Pulmonary artery endothelial cell (primary cell): ENCODE measurements at regions not wholly inside any gene's neighbourhood (a gene's known extent, or its start where the extent isn't known, plus 50 kb on each side); places are given as distances from the start of the nearest gene placed in this dataset.

Experiments used
- DNase-seq: peaks from one replicate; pipeline ENCODE4 v3.0.0-alpha.2; 2011; ENCODE audit warnings: low read depth, low spot score

GRCh38 chr2:220410296-220410695 lies 782.9 kb downstream of the SLC4A3 start:
- DNase-seq = no peak

- no peak for DNase-seq
These were observed 790.1 kb downstream of the SLC4A3 start for GRCh38 chr2:220417503-220417902.

DNA sequence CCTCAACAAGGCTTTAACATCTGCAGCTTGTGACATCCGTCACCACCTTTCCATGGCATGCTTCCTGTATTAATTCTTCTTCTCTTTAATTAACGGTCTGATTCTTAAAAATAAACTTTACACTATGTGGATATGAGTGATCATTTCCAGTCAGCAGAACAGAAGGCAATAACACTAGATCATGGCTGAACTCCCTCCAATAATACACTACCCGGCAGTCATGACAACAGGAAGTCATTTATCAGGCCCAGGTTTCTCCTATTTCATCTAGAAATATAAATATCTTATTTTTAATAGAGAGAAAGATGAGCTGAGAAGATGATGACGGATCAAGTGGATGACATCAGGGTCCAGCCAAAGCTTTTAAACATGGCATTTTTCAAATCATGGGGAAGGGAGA lies 792.2 kb downstream of the SLC4A3 start:
- DNase-seq = no peak

- DNase-seq = no peak
These were observed 793.4 kb downstream of the SLC4A3 start for GRCh38 chr2:220420820-220421219.

DNA sequence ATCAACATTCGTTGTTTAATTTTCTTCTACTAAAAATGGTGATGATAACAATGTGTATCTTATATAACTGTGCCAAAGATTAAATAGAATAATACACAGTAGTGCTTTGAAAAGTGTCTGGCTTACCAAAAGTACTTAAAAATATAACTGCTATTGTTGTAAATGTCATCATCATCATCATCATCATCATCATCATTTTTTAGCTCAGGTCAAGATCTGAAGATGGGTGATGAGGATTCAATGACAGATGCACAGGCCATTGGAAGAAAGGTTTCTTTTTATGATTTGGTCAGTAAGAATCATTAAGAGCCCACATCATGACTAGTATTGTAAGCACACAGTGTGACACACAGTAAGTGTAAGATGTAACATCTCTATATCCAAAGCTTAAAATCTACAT lies 795.2 kb downstream of the SLC4A3 start:
- no peak for DNase-seq

DNA sequence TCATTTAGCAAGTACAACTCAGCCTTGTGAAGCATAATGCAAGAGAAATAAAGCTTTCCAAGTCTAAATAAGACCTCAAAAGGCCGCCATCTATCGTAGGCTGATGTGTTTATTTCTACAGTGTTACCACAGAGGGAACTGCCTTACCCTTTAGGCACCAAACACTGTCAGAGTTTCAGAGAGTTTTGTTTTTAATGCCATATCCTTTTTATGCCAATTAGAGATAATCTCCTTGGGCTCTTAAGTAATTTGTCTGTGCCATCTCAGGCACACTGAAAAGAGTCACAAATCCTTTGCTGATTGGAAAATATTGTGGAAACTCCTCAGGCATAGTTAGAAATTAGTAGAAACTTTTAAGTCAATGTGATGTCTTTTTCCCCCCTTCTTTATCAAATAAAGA lies 797.1 kb downstream of the SLC4A3 start:
- no peak for DNase-seq

DNA sequence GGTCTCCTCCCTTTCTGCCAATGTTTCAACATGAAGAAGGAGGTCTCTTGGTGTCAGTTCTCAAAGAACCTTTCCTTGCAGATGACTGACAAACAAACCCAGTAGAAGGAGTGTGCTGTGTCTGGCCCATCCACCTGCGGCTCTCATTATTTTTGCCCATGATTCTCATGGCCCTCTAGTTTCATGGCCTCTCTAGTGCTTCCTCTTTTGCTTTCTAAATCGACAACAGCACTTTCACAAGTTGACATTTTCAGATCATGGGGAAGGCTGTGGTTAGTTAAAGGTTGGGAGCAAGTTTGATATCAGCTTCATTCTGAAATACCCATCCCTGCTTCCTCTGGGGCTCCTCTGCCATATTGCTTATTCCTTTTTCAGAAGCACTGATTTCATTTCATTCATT lies 805.2 kb downstream of the SLC4A3 start:
- no peak for DNase-seq

DNA sequence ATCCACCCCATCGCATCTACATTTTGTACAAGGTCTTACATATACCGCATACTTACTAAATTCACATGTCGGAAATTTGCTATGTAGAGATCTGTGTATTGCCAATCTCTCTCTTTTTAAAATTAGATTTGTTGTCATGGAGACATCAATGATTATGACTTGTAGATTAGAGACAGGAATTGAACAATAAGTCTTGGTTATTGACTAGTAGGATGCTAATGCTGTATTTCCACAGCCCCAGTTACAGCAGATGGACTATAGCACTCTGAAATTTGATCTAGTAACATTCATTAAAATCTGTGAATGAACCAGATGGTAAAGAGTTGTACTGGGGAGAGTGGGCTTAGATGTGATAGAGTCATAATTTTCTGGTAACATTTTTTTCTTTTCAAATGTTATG lies 805.7 kb downstream of the SLC4A3 start:
- DNase-seq = no peak

DNA sequence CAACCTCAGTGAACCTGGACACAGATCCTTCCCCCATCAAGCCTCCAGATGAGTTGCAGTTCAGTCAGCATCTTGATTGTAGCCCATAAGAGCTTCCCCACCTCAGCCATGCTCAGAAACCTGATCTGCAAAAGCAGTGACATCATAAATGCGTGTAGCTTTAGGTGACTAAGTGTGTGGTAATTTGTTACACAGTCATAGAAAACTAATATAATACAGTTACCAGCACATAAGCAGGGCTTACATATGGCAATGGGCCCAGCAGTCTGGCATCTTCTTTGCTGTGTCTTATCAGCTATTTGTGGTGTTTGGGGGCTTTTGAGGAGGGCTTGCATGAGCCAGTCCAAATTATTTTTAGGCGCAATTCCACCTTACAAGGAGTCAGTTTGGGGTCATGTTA lies 807.0 kb downstream of the SLC4A3 start:
- no peak for DNase-seq

DNA sequence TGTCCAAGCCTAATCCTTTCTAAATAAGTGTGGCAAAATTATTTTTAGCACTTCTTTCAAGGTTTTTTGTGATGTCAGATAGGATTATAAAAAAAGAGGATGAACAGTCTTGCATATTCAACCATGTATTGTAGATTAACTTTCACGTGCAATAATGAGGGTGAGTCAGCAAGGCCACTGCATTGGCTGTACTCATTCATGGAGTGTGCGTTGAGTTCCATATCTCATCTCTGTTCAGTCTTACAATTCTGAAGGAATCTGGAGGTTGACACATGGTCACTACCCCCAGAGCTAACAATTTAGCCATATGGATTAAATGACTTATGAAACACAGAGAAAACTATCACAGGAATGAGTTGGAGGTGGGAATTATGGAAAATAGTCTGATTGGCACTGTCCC lies 810.5 kb downstream of the SLC4A3 start:
- DNase-seq = no peak

GRCh38 chr2:220440731-220441130 lies 813.3 kb downstream of the SLC4A3 start:
- no peak for DNase-seq

DNA sequence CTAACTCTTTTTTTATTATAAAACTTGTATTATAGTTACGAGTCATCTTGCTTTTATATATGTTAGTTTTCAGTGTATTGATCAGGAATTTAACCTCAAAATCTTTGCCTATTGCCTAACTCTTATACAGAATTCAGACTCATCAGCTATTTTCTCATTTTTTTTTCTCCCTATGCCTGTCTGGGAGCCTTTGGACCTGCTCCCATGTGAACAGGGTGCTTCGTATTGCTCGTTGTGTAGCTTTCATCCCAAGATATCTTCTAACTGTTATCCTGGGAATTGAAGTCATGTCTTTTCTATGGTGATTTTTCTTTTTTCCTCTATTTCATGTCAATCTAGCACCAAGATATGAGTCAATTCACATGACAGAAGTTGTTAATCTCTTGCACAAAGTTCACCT lies 814.0 kb downstream of the SLC4A3 start:
- DNase-seq = no peak

DNA sequence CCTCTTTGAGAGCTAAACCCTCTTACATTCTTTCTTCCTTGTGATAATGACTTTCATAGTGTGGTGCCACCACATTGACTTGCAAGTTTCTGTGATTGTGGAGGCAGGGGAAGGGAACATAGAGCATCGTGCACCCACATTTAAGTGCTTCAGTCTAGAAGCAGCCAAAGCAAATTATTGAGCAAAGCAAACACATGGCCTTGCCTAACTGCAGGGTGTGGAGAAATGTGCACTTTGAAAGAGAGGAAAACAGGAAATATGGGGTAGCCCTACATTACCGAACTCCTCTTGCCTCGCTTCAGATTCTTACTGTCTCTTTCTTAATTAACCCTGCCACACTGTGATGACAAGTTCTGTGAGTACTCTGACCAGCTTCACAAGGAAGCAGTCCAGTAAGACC lies 814.6 kb downstream of the SLC4A3 start:
- DNase-seq = no peak

GRCh38 chr2:220445429-220446105 lies 818.1 kb downstream of the SLC4A3 start:
- DNase-seq = no peak

GRCh38 chr2:220446106-220446712 lies 818.8 kb downstream of the SLC4A3 start:
- no peak for DNase-seq

DNA sequence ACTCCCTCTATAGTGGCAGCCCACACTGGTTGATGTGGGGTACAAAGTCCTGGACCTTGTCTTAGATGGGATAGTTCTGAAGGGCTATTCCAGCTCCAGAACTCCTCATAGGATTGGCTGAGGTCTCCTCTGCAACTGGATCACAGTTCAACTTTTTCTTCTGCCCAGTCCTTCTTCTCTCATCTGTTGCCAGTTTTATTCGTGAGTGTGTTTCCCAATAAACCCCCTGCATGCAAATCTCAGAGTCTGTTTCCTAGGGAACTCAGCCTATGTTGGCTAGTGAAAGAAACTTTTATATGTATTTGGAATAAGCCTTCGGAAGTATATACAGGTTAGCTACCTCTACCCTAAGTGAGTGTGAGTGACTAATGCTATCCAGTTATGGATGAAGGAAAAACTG lies 823.4 kb downstream of the SLC4A3 start:
- DNase-seq = no peak

GRCh38 chr2:220451438-220451837 lies 824.0 kb downstream of the SLC4A3 start:
- DNase-seq = no peak

- DNase-seq = no peak
These were observed 825.1 kb downstream of the SLC4A3 start for GRCh38 chr2:220452561-220452960.

- DNase-seq = no peak
These were observed 828.0 kb downstream of the SLC4A3 start for GRCh38 chr2:220455351-220455990.

- no peak for DNase-seq
These were observed 830.6 kb downstream of the SLC4A3 start for GRCh38 chr2:220458051-220458450.

GRCh38 chr2:220460257-220460985 lies 833.0 kb downstream of the SLC4A3 start:
- no peak for DNase-seq

- no peak for DNase-seq
These were observed 836.4 kb downstream of the SLC4A3 start for GRCh38 chr2:220463876-220464275.
